ENCODE measurements at regions not wholly inside any gene's neighbourhood (a gene's known extent, or its start where the extent isn't known, plus 50 kb on each side); places are given as distances from the start of the nearest gene placed in this dataset.

DNA sequence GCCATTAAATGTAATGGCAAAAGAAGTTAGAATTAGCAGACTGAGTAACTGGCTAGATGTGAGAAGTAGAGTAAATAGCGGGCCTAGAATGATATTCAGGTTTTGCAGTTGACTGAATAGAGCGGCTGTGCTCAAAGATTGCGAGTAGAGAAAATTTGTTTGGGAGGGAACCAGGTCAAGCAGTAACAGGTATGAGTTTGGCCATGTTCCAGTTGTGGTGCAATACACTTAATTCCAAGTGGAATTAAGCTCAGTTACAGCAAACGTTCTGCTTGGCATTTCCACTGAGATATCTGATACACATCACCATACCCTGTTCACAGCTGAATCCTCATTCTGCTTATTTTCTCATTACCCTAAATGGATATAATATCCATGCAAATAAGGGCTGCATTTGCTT lies 1382.9 kb downstream of the MRPL39 start (continued):
- TF ChIP-seq ETS1 (IDR thresholded peaks at IDR 0.05) (no peak), JUNB (IDR thresholded peaks at IDR 0.05; ENCODE audit: unreplicated experiment) (no peak)

- no peak overlapping the region for H2AFZ ChIP-seq
- no peaks in the 10 kb centered on the region for H4K20me1 ChIP-seq (replicated peaks; ENCODE audit: insufficient read depth)
- no peaks in the 10 kb centered on the region for H3K27me3 Mint-ChIP-seq (ENCODE audit: insufficient read depth, low read depth, poor library complexity)
- H3K4me1 Mint-ChIP-seq = no peaks in the 10 kb centered on the region
- no peak overlapping the region for H3K4me3 Mint-ChIP-seq
- no peak for DNase-seq (ENCODE audit: low spot score)
- H3K27ac Mint-ChIP-seq = no peak overlapping the region
- H3K27ac ChIP-seq (ENCODE audit: low read depth) = no peak overlapping the region
- no peaks in the 10 kb centered on the region for H3F3A ChIP-seq (replicated peaks; ENCODE audit: low read depth)
- no peaks in the 10 kb centered on the region for H3K27me3 ChIP-seq (ENCODE audit: insufficient read depth)
- H3K9me3 Mint-ChIP-seq = peaks cover 73% of the 10 kb centered on the region
- peaks cover 2% of the 10 kb centered on the region; the same call in 1 of the 2 replicates for H3K36me3 ChIP-seq (ENCODE audit: insufficient read depth)
- H3K4me2 ChIP-seq = no peak overlapping the region
- peaks cover 2% of the 10 kb centered on the region; the same call in 2 of the 3 replicates for H3K36me3 Mint-ChIP-seq (ENCODE audit: low read depth)
- H3K9me2 ChIP-seq (ENCODE audit: insufficient read depth) = no peaks in the 10 kb centered on the region
- H3K4me3 ChIP-seq = no peak overlapping the region
- no peaks in the 10 kb centered on the region for H3K79me2 ChIP-seq (replicated peaks; ENCODE audit: insufficient read depth)
- no peaks in the 10 kb centered on the region for H3K4me1 ChIP-seq (ENCODE audit: insufficient read depth)
- no peak for ATAC-seq
- TF ChIP-seq, protein P1, sequence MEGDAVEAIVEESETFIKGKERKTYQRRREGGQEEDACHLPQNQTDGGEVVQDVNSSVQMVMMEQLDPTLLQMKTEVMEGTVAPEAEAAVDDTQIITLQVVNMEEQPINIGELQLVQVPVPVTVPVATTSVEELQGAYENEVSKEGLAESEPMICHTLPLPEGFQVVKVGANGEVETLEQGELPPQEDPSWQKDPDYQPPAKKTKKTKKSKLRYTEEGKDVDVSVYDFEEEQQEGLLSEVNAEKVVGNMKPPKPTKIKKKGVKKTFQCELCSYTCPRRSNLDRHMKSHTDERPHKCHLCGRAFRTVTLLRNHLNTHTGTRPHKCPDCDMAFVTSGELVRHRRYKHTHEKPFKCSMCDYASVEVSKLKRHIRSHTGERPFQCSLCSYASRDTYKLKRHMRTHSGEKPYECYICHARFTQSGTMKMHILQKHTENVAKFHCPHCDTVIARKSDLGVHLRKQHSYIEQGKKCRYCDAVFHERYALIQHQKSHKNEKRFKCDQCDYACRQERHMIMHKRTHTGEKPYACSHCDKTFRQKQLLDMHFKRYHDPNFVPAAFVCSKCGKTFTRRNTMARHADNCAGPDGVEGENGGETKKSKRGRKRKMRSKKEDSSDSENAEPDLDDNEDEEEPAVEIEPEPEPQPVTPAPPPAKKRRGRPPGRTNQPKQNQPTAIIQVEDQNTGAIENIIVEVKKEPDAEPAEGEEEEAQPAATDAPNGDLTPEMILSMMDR (conservative IDR thresholded peaks at IDR 0.05; ENCODE audit: low read depth in 2 of 2) = no peak
- TF ChIP-seq ETS1 (IDR thresholded peaks at IDR 0.05) = no peak
- no peak for TF ChIP-seq JUNB (IDR thresholded peaks at IDR 0.05; ENCODE audit: unreplicated experiment)
- no peak for TF ChIP-seq ZNF114 (CRISPR knock-in tag; IDR thresholded peaks at IDR 0.05)
- no peak for TF ChIP-seq CREB1 (CRISPR knock-in tag; IDR thresholded peaks at IDR 0.05; ENCODE audit: low read depth)
- TF ChIP-seq, protein P2, sequence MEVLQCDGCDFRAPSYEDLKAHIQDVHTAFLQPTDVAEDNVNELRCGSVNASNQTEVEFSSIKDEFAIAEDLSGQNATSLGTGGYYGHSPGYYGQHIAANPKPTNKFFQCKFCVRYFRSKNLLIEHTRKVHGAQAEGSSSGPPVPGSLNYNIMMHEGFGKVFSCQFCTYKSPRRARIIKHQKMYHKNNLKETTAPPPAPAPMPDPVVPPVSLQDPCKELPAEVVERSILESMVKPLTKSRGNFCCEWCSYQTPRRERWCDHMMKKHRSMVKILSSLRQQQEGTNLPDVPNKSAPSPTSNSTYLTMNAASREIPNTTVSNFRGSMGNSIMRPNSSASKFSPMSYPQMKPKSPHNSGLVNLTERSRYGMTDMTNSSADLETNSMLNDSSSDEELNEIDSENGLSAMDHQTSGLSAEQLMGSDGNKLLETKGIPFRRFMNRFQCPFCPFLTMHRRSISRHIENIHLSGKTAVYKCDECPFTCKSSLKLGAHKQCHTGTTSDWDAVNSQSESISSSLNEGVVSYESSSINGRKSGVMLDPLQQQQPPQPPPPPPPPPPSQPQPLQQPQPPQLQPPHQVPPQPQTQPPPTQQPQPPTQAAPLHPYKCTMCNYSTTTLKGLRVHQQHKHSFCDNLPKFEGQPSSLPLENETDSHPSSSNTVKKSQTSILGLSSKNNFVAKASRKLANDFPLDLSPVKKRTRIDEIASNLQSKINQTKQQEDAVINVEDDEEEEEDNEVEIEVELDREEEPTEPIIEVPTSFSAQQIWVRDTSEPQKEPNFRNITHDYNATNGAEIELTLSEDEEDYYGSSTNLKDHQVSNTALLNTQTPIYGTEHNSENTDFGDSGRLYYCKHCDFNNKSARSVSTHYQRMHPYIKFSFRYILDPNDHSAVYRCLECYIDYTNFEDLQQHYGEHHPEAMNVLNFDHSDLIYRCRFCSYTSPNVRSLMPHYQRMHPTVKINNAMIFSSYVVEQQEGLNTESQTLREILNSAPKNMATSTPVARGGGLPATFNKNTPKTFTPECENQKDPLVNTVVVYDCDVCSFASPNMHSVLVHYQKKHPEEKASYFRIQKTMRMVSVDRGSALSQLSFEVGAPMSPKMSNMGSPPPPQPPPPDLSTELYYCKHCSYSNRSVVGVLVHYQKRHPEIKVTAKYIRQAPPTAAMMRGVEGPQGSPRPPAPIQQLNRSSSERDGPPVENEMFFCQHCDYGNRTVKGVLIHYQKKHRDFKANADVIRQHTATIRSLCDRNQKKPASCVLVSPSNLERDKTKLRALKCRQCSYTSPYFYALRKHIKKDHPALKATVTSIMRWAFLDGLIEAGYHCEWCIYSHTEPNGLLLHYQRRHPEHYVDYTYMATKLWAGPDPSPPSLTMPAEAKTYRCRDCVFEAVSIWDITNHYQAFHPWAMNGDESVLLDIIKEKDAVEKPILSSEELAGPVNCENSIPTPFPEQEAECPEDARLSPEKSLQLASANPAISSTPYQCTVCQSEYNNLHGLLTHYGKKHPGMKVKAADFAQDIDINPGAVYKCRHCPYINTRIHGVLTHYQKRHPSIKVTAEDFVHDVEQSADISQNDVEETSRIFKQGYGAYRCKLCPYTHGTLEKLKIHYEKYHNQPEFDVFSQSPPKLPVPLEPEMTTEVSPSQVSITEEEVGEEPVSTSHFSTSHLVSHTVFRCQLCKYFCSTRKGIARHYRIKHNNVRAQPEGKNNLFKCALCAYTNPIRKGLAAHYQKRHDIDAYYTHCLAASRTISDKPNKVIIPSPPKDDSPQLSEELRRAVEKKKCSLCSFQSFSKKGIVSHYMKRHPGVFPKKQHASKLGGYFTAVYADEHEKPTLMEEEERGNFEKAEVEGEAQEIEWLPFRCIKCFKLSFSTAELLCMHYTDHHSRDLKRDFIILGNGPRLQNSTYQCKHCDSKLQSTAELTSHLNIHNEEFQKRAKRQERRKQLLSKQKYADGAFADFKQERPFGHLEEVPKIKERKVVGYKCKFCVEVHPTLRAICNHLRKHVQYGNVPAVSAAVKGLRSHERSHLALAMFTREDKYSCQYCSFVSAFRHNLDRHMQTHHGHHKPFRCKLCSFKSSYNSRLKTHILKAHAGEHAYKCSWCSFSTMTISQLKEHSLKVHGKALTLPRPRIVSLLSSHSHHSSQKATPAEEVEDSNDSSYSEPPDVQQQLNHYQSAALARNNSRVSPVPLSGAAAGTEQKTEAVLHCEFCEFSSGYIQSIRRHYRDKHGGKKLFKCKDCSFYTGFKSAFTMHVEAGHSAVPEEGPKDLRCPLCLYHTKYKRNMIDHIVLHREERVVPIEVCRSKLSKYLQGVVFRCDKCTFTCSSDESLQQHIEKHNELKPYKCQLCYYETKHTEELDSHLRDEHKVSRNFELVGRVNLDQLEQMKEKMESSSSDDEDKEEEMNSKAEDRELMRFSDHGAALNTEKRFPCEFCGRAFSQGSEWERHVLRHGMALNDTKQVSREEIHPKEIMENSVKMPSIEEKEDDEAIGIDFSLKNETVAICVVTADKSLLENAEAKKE (CRISPR knock-in tag; IDR thresholded peaks at IDR 0.05) = no peak
- TF ChIP-seq EZH2 (IDR thresholded peaks at IDR 0.05; ENCODE audit: low read depth, unreplicated experiment) = no peak
- TF ChIP-seq, protein P3, sequence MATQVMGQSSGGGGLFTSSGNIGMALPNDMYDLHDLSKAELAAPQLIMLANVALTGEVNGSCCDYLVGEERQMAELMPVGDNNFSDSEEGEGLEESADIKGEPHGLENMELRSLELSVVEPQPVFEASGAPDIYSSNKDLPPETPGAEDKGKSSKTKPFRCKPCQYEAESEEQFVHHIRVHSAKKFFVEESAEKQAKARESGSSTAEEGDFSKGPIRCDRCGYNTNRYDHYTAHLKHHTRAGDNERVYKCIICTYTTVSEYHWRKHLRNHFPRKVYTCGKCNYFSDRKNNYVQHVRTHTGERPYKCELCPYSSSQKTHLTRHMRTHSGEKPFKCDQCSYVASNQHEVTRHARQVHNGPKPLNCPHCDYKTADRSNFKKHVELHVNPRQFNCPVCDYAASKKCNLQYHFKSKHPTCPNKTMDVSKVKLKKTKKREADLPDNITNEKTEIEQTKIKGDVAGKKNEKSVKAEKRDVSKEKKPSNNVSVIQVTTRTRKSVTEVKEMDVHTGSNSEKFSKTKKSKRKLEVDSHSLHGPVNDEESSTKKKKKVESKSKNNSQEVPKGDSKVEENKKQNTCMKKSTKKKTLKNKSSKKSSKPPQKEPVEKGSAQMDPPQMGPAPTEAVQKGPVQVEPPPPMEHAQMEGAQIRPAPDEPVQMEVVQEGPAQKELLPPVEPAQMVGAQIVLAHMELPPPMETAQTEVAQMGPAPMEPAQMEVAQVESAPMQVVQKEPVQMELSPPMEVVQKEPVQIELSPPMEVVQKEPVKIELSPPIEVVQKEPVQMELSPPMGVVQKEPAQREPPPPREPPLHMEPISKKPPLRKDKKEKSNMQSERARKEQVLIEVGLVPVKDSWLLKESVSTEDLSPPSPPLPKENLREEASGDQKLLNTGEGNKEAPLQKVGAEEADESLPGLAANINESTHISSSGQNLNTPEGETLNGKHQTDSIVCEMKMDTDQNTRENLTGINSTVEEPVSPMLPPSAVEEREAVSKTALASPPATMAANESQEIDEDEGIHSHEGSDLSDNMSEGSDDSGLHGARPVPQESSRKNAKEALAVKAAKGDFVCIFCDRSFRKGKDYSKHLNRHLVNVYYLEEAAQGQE (IDR thresholded peaks at IDR 0.05; ENCODE audit: unreplicated experiment) = no peak
Observed at GRCh38 chr21:24223624-24224023, 1383.7 kb downstream of the MRPL39 start.

Data from GM23338 (cell line).